Immature natural killer cell (primary cell): ENCODE measurements at regions not wholly inside any gene's neighbourhood (a gene's known extent, or its start where the extent isn't known, plus 50 kb on each side); places are given as distances from the start of the nearest gene placed in this dataset.

Experiments
- DNase-seq, 3 donors: peaks; one replicate each; pipeline ENCODE4 v3.0.0; 2022; ENCODE audit warnings: mixed read lengths in 1 of 3
- H3K27ac Mint-ChIP-seq, 6 donors: one replicate each; pipeline ENCODE4 v1.8.0; 2020; ENCODE audit warnings: mixed read lengths in 6 of 6, mild to moderate bottlenecking in 5 of 6, inconsistent platforms in 4 of 6, moderate library complexity in 3 of 6
- H3K27me3 Mint-ChIP-seq, 3 donors: one replicate each; pipeline ENCODE4 v1.8.0; 2020 to 2021; ENCODE audit warnings: low read depth in 3 of 3, mild to moderate bottlenecking in 3 of 3, mixed read lengths in 3 of 3, moderate library complexity in 3 of 3, inconsistent platforms in 1 of 3
- H3K36me3 Mint-ChIP-seq, 3 donors: one replicate each; pipeline ENCODE4 v1.8.0; 2020; ENCODE audit warnings: mixed read lengths in 3 of 3, inconsistent platforms in 2 of 3, mild to moderate bottlenecking in 2 of 3
- H3K4me1 Mint-ChIP-seq, 2 donors: one replicate each; pipeline ENCODE4 v1.8.0; 2020; ENCODE audit warnings: inconsistent platforms in 2 of 2, mild to moderate bottlenecking in 2 of 2, mixed read lengths in 2 of 2, moderate library complexity in 1 of 2
- H3K4me3 Mint-ChIP-seq, 5 donors: one replicate each; pipeline ENCODE4 v1.8.0; 2020; ENCODE audit warnings: mild to moderate bottlenecking in 5 of 5, mixed read lengths in 5 of 5, inconsistent platforms in 3 of 5, moderate library complexity in 3 of 5
- H3K9me3 Mint-ChIP-seq, 6 donors: one replicate each; pipeline ENCODE4 v1.8.0; 2020; ENCODE audit warnings: mild to moderate bottlenecking in 6 of 6, mixed read lengths in 6 of 6, inconsistent platforms in 4 of 6, moderate library complexity in 3 of 6

DNA sequence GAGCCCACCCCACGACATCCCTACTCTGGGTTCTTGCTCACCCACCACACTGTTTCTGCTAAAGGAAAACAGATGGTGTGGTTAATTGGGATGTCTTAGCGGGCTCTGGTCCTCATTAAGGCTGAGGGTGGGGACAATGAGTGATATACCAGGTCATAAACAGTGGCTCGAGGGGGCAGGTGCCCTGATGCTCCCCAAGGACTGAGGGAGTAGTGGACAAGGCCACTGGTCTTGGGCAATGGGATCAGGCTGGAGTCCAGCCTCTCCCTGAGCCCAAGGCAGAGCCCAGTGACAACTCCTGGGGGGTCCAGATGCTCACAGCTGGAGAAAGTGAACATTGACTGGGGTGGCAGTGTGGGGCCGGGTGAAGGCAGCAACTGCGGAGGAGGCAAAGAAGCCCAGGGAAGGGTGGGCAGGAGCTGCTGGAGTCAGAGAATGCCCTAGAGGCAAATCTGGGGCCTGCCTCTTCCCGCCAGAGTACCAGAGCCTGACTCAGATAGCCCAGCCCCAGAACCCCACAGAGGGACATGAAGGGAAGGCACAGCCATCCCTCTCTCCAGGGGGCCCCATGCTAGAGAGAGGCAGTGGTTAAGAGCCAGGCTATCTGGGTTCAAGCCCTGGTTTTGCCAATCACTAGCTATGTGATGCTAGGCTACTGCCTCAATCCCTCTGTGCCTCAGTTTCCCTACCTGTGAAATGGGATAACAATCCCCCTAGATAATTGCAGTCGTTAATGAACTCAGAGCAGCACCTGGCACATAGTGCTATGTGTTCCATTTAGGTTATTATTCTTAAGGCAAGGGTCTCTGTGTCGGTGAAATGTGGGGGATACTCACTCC, 72.3 kb downstream of the MRPL14 start:
- peaks cover 0 to 4% (median 4%) of the 10 kb centered on the region in 3 donors for H3K27me3 Mint-ChIP-seq
- no peak overlapping the region for H3K4me3 Mint-ChIP-seq
- peaks cover 16 to 18% of the 10 kb centered on the region in 2 donors for H3K4me1 Mint-ChIP-seq
- peaks cover 0 to 2% (median 0%) of the 10 kb centered on the region in 6 donors for H3K9me3 Mint-ChIP-seq
- H3K36me3 Mint-ChIP-seq: no peaks in the 10 kb centered on the region
- H3K27ac Mint-ChIP-seq: peak overlapping the region in 1 of 6 donors; percentile 26
- DNase-seq: no peak

- H3K4me1 Mint-ChIP-seq: peaks cover 13 to 15% of the 10 kb centered on the region in 2 donors
- DNase-seq: no peak
- H3K27me3 Mint-ChIP-seq: peaks cover 0 to 4% (median 2%) of the 10 kb centered on the region in 3 donors
- no peaks in the 10 kb centered on the region for H3K9me3 Mint-ChIP-seq
- H3K27ac Mint-ChIP-seq: no peak overlapping the region
- no peaks in the 10 kb centered on the region for H3K36me3 Mint-ChIP-seq
- no peak overlapping the region for H3K4me3 Mint-ChIP-seq
Observed at GRCh38 chr6:44053760-44054556, 73.3 kb downstream of the MRPL14 start.

DNA sequence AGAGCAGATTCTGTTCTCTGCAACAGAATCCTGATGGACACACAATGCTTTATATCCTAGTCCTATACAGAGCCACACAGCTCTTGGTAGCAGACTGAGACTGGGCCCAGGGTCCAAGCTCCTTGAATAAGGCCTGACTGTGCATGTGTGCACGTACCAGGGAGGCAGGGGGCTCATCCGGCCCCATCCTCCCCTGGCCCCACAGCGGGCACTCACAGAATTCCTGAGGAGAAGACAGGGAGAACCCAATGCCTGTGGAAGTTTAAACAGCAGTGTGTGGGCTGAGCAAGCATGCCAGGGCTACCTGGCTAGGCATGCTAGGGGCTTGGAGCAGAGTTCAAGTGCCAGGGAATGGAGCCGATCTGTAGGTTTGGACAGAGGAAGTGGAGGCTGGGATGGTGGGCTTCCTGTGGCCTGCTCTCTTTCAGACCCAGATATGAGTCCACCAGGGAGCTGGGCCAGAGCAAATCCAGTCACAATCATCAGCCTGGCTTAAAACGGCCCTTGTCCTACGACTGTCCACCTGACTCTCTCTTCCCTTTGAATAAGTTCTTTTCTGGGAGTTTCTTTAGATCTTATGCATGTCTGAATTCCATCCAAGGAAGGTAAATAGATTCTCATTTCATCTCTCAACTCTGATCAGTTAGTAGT, 74.0 kb downstream of the MRPL14 start:
- H3K27ac Mint-ChIP-seq: no peak overlapping the region
- no peaks in the 10 kb centered on the region for H3K36me3 Mint-ChIP-seq
- peaks cover 7 to 8% of the 10 kb centered on the region in 2 donors for H3K4me1 Mint-ChIP-seq
- peaks cover 0 to 4% (median 0%) of the 10 kb centered on the region in 3 donors for H3K27me3 Mint-ChIP-seq
- no peaks in the 10 kb centered on the region for H3K9me3 Mint-ChIP-seq
- H3K4me3 Mint-ChIP-seq: no peak overlapping the region
- DNase-seq: no peak

DNA sequence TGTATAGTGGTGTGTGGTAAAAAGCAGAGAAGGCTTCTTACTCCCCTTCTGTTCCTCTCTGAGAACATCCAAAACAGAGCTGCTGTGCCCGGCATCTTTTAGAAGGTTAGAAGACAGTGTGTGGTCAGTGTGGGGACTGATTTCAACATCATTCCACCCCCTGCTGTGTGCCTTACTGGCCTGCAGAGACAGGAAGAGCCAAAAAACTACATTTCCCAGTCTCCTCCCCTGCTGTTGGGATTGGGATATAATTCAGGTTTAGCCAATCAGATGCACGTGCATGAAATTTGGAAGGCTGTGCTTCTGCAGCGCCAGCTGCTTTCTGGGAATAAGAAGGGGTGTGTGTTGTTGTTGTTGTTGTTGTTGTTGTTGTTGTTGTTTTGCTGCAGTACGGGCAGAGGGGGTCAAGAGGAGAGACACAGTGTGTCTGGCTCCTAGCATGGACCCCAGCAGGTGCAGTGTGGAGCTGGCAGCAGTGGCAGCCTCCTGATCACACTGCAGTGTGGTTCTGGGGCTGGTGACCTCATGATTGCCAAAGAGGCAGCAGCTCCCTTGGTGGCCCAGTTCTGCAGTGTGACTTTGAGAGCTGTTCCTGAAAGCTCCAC, 74.7 kb downstream of the MRPL14 start:
- no peak overlapping the region for H3K4me3 Mint-ChIP-seq
- DNase-seq: no peak
- peaks cover 0 to under 1% of the 10 kb centered on the region in 2 donors for H3K4me1 Mint-ChIP-seq
- no peaks in the 10 kb centered on the region for H3K36me3 Mint-ChIP-seq
- H3K9me3 Mint-ChIP-seq: no peaks in the 10 kb centered on the region
- H3K27me3 Mint-ChIP-seq: peaks cover 0 to 2% (median 0%) of the 10 kb centered on the region in 3 donors
- H3K27ac Mint-ChIP-seq: no peak overlapping the region

GRCh38 chr6:44051515-44051914, 75.7 kb downstream of the MRPL14 start:
- no peak overlapping the region for H3K4me3 Mint-ChIP-seq
- no peaks in the 10 kb centered on the region for H3K9me3 Mint-ChIP-seq
- peaks cover 0 to 2% (median 0%) of the 10 kb centered on the region in 3 donors for H3K27me3 Mint-ChIP-seq
- no peak overlapping the region for H3K27ac Mint-ChIP-seq
- no peak for DNase-seq
- H3K4me1 Mint-ChIP-seq: no peaks in the 10 kb centered on the region
- H3K36me3 Mint-ChIP-seq: no peaks in the 10 kb centered on the region

- Mint-ChIP-seq H3K27ac (no peak overlapping the region), H3K36me3 (no peaks in the 10 kb centered on the region), H3K9me3 (no peaks in the 10 kb centered on the region), H3K4me1 (no peaks in the 10 kb centered on the region), H3K4me3 (no peak overlapping the region), H3K27me3 (peaks cover 0 to 2% (median 0%) of the 10 kb centered on the region in 3 donors)
- no peak for DNase-seq
Observed at GRCh38 chr6:44050872-44051505, 76.3 kb downstream of the MRPL14 start.

DNA sequence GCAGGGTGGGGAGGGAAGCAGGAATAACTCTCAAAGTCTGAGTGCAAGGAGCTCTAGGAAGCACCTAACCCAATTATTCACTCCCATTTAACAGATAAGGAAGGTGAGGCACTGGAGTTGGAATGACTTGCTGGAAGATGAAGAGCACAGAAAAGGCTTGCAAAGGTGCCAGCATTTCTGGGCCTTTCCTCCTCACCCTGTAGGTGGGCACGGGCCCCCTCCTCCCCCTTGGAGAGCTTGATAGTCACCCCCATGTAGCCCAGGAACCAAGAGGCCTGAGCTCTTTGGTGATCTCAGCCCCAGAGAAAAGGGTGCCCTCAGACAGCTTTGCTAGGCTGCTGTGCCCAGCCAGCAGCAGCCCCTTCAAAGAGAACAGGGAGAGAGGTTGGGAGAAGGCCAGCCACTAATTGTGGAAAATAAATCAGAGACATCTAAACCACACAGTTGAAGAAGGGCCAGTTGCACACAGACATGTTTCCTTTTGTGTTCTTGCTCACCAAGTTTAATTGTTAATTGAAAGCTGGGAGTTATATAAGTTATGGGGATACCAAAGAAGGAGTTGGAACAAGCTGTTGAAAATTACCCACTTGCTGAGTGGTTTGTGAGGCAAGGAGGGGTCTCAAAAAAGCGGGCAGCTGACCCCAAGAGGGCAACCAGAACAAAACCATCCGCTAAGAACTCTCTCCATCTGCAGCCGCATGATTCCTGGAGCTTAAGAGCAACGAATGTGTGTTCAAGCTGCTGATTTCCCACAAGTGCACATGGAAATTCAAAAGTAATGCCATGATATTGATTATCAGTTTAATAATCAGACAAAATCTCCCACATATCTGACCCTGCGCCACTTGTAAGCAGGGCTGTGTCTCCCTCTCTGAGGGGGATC, 77.0 kb downstream of the MRPL14 start:
- H3K4me1 Mint-ChIP-seq: no peaks in the 10 kb centered on the region
- DNase-seq: no peak
- H3K27me3 Mint-ChIP-seq: no peaks in the 10 kb centered on the region
- no peaks in the 10 kb centered on the region for H3K9me3 Mint-ChIP-seq
- no peak overlapping the region for H3K27ac Mint-ChIP-seq
- no peak overlapping the region for H3K4me3 Mint-ChIP-seq
- no peaks in the 10 kb centered on the region for H3K36me3 Mint-ChIP-seq

- Mint-ChIP-seq H3K9me3 (no peaks in the 10 kb centered on the region), H3K36me3 (no peaks in the 10 kb centered on the region), H3K27ac (peak overlapping the region in 1 of 6 donors; percentile 51), H3K27me3 (no peaks in the 10 kb centered on the region), H3K4me3 (no peak overlapping the region), H3K4me1 (no peaks in the 10 kb centered on the region)
- DNase-seq: no peak
Observed at GRCh38 chr6:44049163-44049988, 77.9 kb downstream of the MRPL14 start.

DNA sequence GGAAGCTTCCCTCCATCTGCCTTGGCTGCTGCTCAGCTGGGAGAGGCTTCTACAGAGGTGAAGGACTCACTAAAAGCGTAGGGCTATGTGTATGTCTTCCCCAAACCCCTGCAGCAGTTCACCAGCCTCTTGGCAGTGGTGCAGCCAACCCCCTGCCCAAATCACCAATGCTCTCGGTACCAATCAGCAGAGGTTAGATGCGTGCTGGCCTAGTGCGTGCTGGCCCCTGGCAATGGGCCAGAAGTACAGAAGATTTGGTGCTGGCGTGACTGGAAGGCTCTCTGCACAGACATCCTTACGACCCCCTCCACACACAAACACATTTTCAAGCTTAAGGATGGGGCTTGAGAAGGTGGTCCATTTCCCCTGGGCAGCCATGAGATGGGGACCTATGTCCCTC, 79.0 kb downstream of the MRPL14 start:
- Mint-ChIP-seq H3K4me3 (no peak overlapping the region), H3K4me1 (no peaks in the 10 kb centered on the region), H3K27me3 (no peaks in the 10 kb centered on the region), H3K36me3 (no peaks in the 10 kb centered on the region), H3K27ac (no peak overlapping the region), H3K9me3 (no peaks in the 10 kb centered on the region)
- DNase-seq: no peak

- Mint-ChIP-seq H3K9me3 (no peaks in the 10 kb centered on the region), H3K4me1 (no peaks in the 10 kb centered on the region), H3K4me3 (no peak overlapping the region), H3K27ac (no peak overlapping the region), H3K36me3 (no peaks in the 10 kb centered on the region), H3K27me3 (no peaks in the 10 kb centered on the region)
- DNase-seq: no peak
Observed at GRCh38 chr6:44047801-44048200, 79.5 kb downstream of the MRPL14 start.

DNA sequence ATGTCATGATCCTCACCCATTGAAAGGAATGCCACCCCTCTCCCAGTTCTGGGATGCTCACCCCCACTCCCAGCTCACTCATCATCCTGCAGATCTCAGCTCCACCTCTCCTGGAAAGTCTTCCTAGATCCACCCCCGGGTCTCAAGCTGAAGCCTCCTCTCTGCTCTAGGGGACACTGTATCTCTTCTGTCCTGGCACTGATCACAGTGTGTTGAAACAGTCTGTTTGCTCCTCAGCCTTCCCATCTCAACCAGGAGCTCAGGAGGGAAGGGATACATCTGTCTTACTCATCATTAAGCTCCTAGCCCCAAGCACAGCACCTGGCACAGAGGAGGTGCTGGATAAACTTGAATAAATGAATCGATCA, 80.1 kb downstream of the MRPL14 start:
- no peak for DNase-seq
- no peaks in the 10 kb centered on the region for H3K4me1 Mint-ChIP-seq
- H3K4me3 Mint-ChIP-seq: no peak overlapping the region
- H3K27ac Mint-ChIP-seq: no peak overlapping the region
- no peaks in the 10 kb centered on the region for H3K9me3 Mint-ChIP-seq
- H3K36me3 Mint-ChIP-seq: no peaks in the 10 kb centered on the region
- H3K27me3 Mint-ChIP-seq: no peaks in the 10 kb centered on the region

- no peak overlapping the region for H3K27ac Mint-ChIP-seq
Observed at GRCh38 chr6:44046516-44047178, 80.6 kb downstream of the MRPL14 start.

More at GRCh38 chr6:44046516-44047178, 80.6 kb downstream of the MRPL14 start:
- Mint-ChIP-seq H3K9me3 (no peaks in the 10 kb centered on the region), H3K27me3 (no peaks in the 10 kb centered on the region), H3K4me1 (no peaks in the 10 kb centered on the region), H3K36me3 (no peaks in the 10 kb centered on the region), H3K4me3 (no peak overlapping the region)
- DNase-seq: no peak
